ENCODE measurements at regions not wholly inside any gene's neighbourhood (a gene's known extent, or its start where the extent isn't known, plus 50 kb on each side); places are given as distances from the start of the nearest gene placed in this dataset.

- DNase-seq (no peak), ATAC-seq (no peak)
- Mint-ChIP-seq H3K27me3 (peaks cover 0 to 8% (median 0%) of the 10 kb centered on the region in 5 donors), H3K4me3 (no peak overlapping the region), H3K4me1 (peaks cover 4 to 16% (median 12%) of the 10 kb centered on the region in 7 donors), H3K27ac (peak overlapping the region in 2 of 9 donors; percentile 27 to 30), H3K36me3 (peaks cover 0 to 3% (median 0%) of the 10 kb centered on the region in 5 donors), H3K9me3 (peaks cover 0 to 4% (median 0%) of the 10 kb centered on the region in 11 donors)
- H3K27ac ChIP-seq (ENCODE audit: low read depth, low read length) = no peak overlapping the region
- intact Hi-C loops (cut with micrococcal nuclease) = no loop called here
- no peaks in the 10 kb centered on the region for H3K27me3 ChIP-seq (ENCODE audit: control insufficient read depth in 2 of 2, insufficient read depth in 2 of 2, low read length in 2 of 2)
- H3K4me1 ChIP-seq (ENCODE audit: control insufficient read depth in 2 of 2, insufficient read depth in 2 of 2, low read length in 2 of 2) = no peaks in the 10 kb centered on the region
- ChIA-PET POLR2A (no interaction called here), CTCF (no interaction called here)
- H3K9me3 ChIP-seq (ENCODE audit: control insufficient read depth in 2 of 3, low read length in 3 of 3) = no peaks in the 10 kb centered on the region
- no peaks in the 10 kb centered on the region for H3K36me3 ChIP-seq (ENCODE audit: control insufficient read depth in 2 of 3, insufficient read depth in 3 of 3, low read length in 3 of 3)
- no peak overlapping the region for H3K4me3 ChIP-seq (ENCODE audit: low read length)
Measured at GRCh38 chr4:151930372-151930771, 169.6 kb upstream of the GATB start.

- Histone ChIP-seq H3K27ac (ENCODE audit: low read depth, low read length) (no peak overlapping the region), H3K9me3 (ENCODE audit: control insufficient read depth in 2 of 3, low read length in 3 of 3) (no peaks in the 10 kb centered on the region), H3K4me1 (ENCODE audit: control insufficient read depth in 2 of 2, insufficient read depth in 2 of 2, low read length in 2 of 2) (no peaks in the 10 kb centered on the region), H3K27me3 (ENCODE audit: control insufficient read depth in 2 of 2, insufficient read depth in 2 of 2, low read length in 2 of 2) (no peaks in the 10 kb centered on the region), H3K4me3 (ENCODE audit: low read length) (no peak overlapping the region), H3K36me3 (ENCODE audit: control insufficient read depth in 2 of 3, insufficient read depth in 3 of 3, low read length in 3 of 3) (no peaks in the 10 kb centered on the region)
- H3K27me3 Mint-ChIP-seq = peaks cover 0 to 8% (median 2%) of the 10 kb centered on the region in 5 donors
- intact Hi-C loops (cut with micrococcal nuclease) = no loop called here
- peaks cover 0 to 3% (median 0%) of the 10 kb centered on the region in 5 donors for H3K36me3 Mint-ChIP-seq
- POLR2A ChIA-PET = no interaction called here
- H3K9me3 Mint-ChIP-seq = peaks cover 0 to 4% (median 0%) of the 10 kb centered on the region in 11 donors
- ATAC-seq (no peak), DNase-seq (no peak)
- no peak overlapping the region for H3K27ac Mint-ChIP-seq
- H3K4me3 Mint-ChIP-seq = no peak overlapping the region
- CTCF ChIA-PET = interaction anchor here (1.4 kb wide), 1 partner anchor 11 kb away, joined by 3 read pairs; no protein-coding TSS in a partner anchor
- peaks cover 4 to 16% (median 12%) of the 10 kb centered on the region in 7 donors for H3K4me1 Mint-ChIP-seq
Measured at GRCh38 chr4:151928112-151928511, 167.3 kb upstream of the GATB start.

GRCh38 chr4:151922811-151923210, 162.0 kb upstream of the GATB start:
- Histone ChIP-seq H3K36me3 (ENCODE audit: control insufficient read depth in 2 of 3, insufficient read depth in 3 of 3, low read length in 3 of 3) (no peaks in the 10 kb centered on the region), H3K4me1 (ENCODE audit: control insufficient read depth in 2 of 2, insufficient read depth in 2 of 2, low read length in 2 of 2) (no peaks in the 10 kb centered on the region), H3K4me3 (ENCODE audit: low read length) (no peak overlapping the region), H3K9me3 (ENCODE audit: control insufficient read depth in 2 of 3, low read length in 3 of 3) (no peaks in the 10 kb centered on the region), H3K27ac (ENCODE audit: low read depth, low read length) (no peak overlapping the region), H3K27me3 (ENCODE audit: control insufficient read depth in 2 of 2, insufficient read depth in 2 of 2, low read length in 2 of 2) (no peaks in the 10 kb centered on the region)
- DNase-seq (no peak), ATAC-seq (no peak)
- Mint-ChIP-seq H3K27me3 (peaks cover 0 to 11% (median 5%) of the 10 kb centered on the region in 5 donors), H3K9me3 (peaks cover 0 to 4% (median 0%) of the 10 kb centered on the region in 11 donors), H3K4me3 (no peak overlapping the region), H3K36me3 (peaks cover 0 to 3% (median 0%) of the 10 kb centered on the region in 5 donors), H3K27ac (peak overlapping the region in 1 of 9 donors; percentile 32), H3K4me1 (peaks cover 0 to 5% (median 0%) of the 10 kb centered on the region in 7 donors)
- intact Hi-C loops (cut with micrococcal nuclease) = no loop called here
- CTCF ChIA-PET = no interaction called here
- POLR2A ChIA-PET = no interaction called here

GRCh38 chr4:151922306-151922705, 161.5 kb upstream of the GATB start:
- no peaks in the 10 kb centered on the region for H3K36me3 ChIP-seq (ENCODE audit: control insufficient read depth in 2 of 3, insufficient read depth in 3 of 3, low read length in 3 of 3)
- peaks cover 0 to 11% (median 5%) of the 10 kb centered on the region in 5 donors for H3K27me3 Mint-ChIP-seq
- H3K9me3 ChIP-seq (ENCODE audit: control insufficient read depth in 2 of 3, low read length in 3 of 3) = no peaks in the 10 kb centered on the region
- peaks cover 0 to 3% (median 0%) of the 10 kb centered on the region in 5 donors for H3K36me3 Mint-ChIP-seq
- no peak overlapping the region for H3K4me3 ChIP-seq (ENCODE audit: low read length)
- ChIA-PET CTCF (no interaction called here), POLR2A (no interaction called here)
- H3K27me3 ChIP-seq (ENCODE audit: control insufficient read depth in 2 of 2, insufficient read depth in 2 of 2, low read length in 2 of 2) = no peaks in the 10 kb centered on the region
- no peak for DNase-seq
- intact Hi-C loops (cut with micrococcal nuclease) = no loop called here
- no peaks in the 10 kb centered on the region for H3K4me1 ChIP-seq (ENCODE audit: control insufficient read depth in 2 of 2, insufficient read depth in 2 of 2, low read length in 2 of 2)
- H3K9me3 Mint-ChIP-seq = peaks cover 0 to 4% (median 0%) of the 10 kb centered on the region in 11 donors
- peaks cover 0 to 5% (median 0%) of the 10 kb centered on the region in 7 donors for H3K4me1 Mint-ChIP-seq
- no peak for ATAC-seq
- H3K27ac Mint-ChIP-seq = peak overlapping the region in 1 of 9 donors; percentile 65
- no peak overlapping the region for H3K4me3 Mint-ChIP-seq
- H3K27ac ChIP-seq (ENCODE audit: low read depth, low read length) = no peak overlapping the region

- H3K27me3 ChIP-seq (ENCODE audit: control insufficient read depth in 2 of 2, insufficient read depth in 2 of 2, low read length in 2 of 2) = no peaks in the 10 kb centered on the region
- ATAC-seq (no peak), DNase-seq (no peak)
- H3K4me1 Mint-ChIP-seq = peaks cover 0 to 5% (median 0%) of the 10 kb centered on the region in 7 donors
- H3K4me3 Mint-ChIP-seq = no peak overlapping the region
- POLR2A ChIA-PET = interaction anchor here (0.6 kb wide), 1 partner anchor 14 kb away, joined by 6 read pairs; no protein-coding TSS in a partner anchor
- H3K9me3 ChIP-seq (ENCODE audit: control insufficient read depth in 2 of 3, low read length in 3 of 3) = no peaks in the 10 kb centered on the region
- CTCF ChIA-PET = interaction anchor here (0.5 to 0.6 kb wide), 2 partner anchors 128 to 982 kb away, joined by 4 to 5 read pairs; no protein-coding TSS in a partner anchor
- H3K27ac ChIP-seq (ENCODE audit: low read depth, low read length) = no peak overlapping the region
- no peaks in the 10 kb centered on the region for H3K4me1 ChIP-seq (ENCODE audit: control insufficient read depth in 2 of 2, insufficient read depth in 2 of 2, low read length in 2 of 2)
- H3K4me3 ChIP-seq (ENCODE audit: low read length) = no peak overlapping the region
- no peaks in the 10 kb centered on the region for H3K36me3 ChIP-seq (ENCODE audit: control insufficient read depth in 2 of 3, insufficient read depth in 3 of 3, low read length in 3 of 3)
- peaks cover 0 to 4% (median 0%) of the 10 kb centered on the region in 11 donors for H3K9me3 Mint-ChIP-seq
- peaks cover 0 to 11% (median 5%) of the 10 kb centered on the region in 5 donors for H3K27me3 Mint-ChIP-seq
- intact Hi-C loops (cut with micrococcal nuclease) = no loop called here
- peaks cover 0 to 3% (median 0%) of the 10 kb centered on the region in 5 donors for H3K36me3 Mint-ChIP-seq
- H3K27ac Mint-ChIP-seq = peak overlapping the region in 1 of 9 donors; percentile 65
Measured at GRCh38 chr4:151921811-151922210, 161.0 kb upstream of the GATB start.

GRCh38 chr4:151921386-151921785, 160.6 kb upstream of the GATB start:
- CTCF ChIA-PET = interaction anchor here (0.5 to 0.6 kb wide), 2 partner anchors 128 to 981 kb away, joined by 4 to 5 read pairs; no protein-coding TSS in a partner anchor
- H3K36me3 Mint-ChIP-seq = peaks cover 0 to 3% (median 0%) of the 10 kb centered on the region in 5 donors
- no peak for DNase-seq
- Histone ChIP-seq H3K27ac (ENCODE audit: low read depth, low read length) (no peak overlapping the region), H3K36me3 (ENCODE audit: control insufficient read depth in 2 of 3, insufficient read depth in 3 of 3, low read length in 3 of 3) (no peaks in the 10 kb centered on the region), H3K4me3 (ENCODE audit: low read length) (no peak overlapping the region), H3K27me3 (ENCODE audit: control insufficient read depth in 2 of 2, insufficient read depth in 2 of 2, low read length in 2 of 2) (no peaks in the 10 kb centered on the region), H3K4me1 (ENCODE audit: control insufficient read depth in 2 of 2, insufficient read depth in 2 of 2, low read length in 2 of 2) (no peaks in the 10 kb centered on the region), H3K9me3 (ENCODE audit: control insufficient read depth in 2 of 3, low read length in 3 of 3) (no peaks in the 10 kb centered on the region)
- H3K4me1 Mint-ChIP-seq = peaks cover 0 to 5% (median 0%) of the 10 kb centered on the region in 7 donors
- peaks cover 0 to 11% (median 2%) of the 10 kb centered on the region in 5 donors for H3K27me3 Mint-ChIP-seq
- ATAC-seq = no peak
- POLR2A ChIA-PET = interaction anchor here (0.6 kb wide), 1 partner anchor 14 kb away, joined by 6 read pairs; no protein-coding TSS in a partner anchor
- H3K4me3 Mint-ChIP-seq = no peak overlapping the region
- intact Hi-C loops (cut with micrococcal nuclease) = no loop called here
- H3K27ac Mint-ChIP-seq = no peak overlapping the region
- H3K9me3 Mint-ChIP-seq = peaks cover 0 to 2% (median 0%) of the 10 kb centered on the region in 11 donors
